ENCODE measurements at regions not wholly inside any gene's neighbourhood (a gene's known extent, or its start where the extent isn't known, plus 50 kb on each side); places are given as distances from the start of the nearest gene placed in this dataset.

DNA sequence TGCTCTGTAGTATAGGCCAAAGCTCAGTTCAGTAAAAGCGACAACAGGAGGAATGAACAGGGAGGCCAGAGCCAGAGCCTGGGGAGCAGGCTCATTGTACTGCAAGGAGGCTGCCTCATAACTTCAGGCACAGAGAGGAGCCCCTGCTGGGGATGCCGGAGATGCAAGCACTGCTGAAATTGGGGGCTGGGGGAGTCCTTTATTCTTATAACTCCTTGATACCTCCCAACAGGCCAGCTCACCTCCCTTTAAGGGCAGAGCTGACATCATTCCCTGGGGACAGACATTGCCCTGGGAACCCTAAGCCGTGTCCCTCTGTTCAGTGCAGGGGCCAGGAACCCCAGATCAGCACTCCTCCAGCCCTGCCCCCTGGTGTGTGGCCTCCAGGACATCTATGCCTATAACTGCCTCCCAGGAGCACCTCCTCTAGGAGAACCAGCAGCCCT, 83.8 kb upstream of the MRPS22 start:
- TF ChIP-seq, protein P1, sequence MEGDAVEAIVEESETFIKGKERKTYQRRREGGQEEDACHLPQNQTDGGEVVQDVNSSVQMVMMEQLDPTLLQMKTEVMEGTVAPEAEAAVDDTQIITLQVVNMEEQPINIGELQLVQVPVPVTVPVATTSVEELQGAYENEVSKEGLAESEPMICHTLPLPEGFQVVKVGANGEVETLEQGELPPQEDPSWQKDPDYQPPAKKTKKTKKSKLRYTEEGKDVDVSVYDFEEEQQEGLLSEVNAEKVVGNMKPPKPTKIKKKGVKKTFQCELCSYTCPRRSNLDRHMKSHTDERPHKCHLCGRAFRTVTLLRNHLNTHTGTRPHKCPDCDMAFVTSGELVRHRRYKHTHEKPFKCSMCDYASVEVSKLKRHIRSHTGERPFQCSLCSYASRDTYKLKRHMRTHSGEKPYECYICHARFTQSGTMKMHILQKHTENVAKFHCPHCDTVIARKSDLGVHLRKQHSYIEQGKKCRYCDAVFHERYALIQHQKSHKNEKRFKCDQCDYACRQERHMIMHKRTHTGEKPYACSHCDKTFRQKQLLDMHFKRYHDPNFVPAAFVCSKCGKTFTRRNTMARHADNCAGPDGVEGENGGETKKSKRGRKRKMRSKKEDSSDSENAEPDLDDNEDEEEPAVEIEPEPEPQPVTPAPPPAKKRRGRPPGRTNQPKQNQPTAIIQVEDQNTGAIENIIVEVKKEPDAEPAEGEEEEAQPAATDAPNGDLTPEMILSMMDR (conservative IDR thresholded peaks at IDR 0.05) = no peak
- no peak overlapping the region for H3K9ac ChIP-seq (ENCODE audit: extremely low read depth, insufficient read length, low read length)

More for the DNA sequence above, 83.8 kb upstream of the MRPS22 start:
- no peak overlapping the region for H3K4ac ChIP-seq (ENCODE audit: low read depth, low read length)
- H2BK5ac ChIP-seq (ENCODE audit: insufficient read length, low read length) = no peak overlapping the region
- Mint-ChIP-seq H3K9me3 (no peaks in the 10 kb centered on the region), H3K27me3 (ENCODE audit: low read depth) (peaks cover 12% of the 10 kb centered on the region), H3K4me1 (peaks cover 2 to 8% of the 10 kb centered on the region in 2 experiments; a peak in 2 of 4 replicates), H3K4me3 (no peak overlapping the region), H3K36me3 (ENCODE audit: insufficient read depth in 1 of 3, low read depth in 3 of 3) (no peaks in the 10 kb centered on the region), H3K27ac (no peak overlapping the region)
- no peaks in the 10 kb centered on the region for H3K79me1 ChIP-seq (ENCODE audit: insufficient read depth, low read depth, low read length, poor library complexity, severe bottlenecking)
- no peak overlapping the region for H2BK15ac ChIP-seq (ENCODE audit: low read depth, low read length)
- no peak overlapping the region for H2BK20ac ChIP-seq (ENCODE audit: low read depth, low read length, poor library complexity, severe bottlenecking)
- no CpG with 5 or more reads among the region's 3 CpGs for WGBS (ENCODE audit: extremely low coverage, insufficient read length, low lambda C conversion rate)
- H4K8ac ChIP-seq (replicated peaks; ENCODE audit: insufficient read length, low read depth, low read length) = no peak overlapping the region
- H4K5ac ChIP-seq (ENCODE audit: insufficient read length, low read depth, low read length) = no peak overlapping the region
- H4K91ac ChIP-seq (ENCODE audit: insufficient read length, low read depth, low read length) = no peak overlapping the region
- H2BK120ac ChIP-seq (ENCODE audit: low read depth, low read length, poor library complexity, severe bottlenecking) = no peak overlapping the region
- H2AFZ ChIP-seq (ENCODE audit: low read length) = no peak overlapping the region
- H3K4me2 ChIP-seq (ENCODE audit: insufficient read depth, insufficient read length, low read length) = no peak overlapping the region
- no peak overlapping the region for H3K27ac ChIP-seq (ENCODE audit: insufficient read length, low read depth, low read length)
- H3K18ac ChIP-seq (ENCODE audit: insufficient read length, low read depth, low read length) = no peak overlapping the region
- no peaks in the 10 kb centered on the region for H4K20me1 ChIP-seq (ENCODE audit: control insufficient read depth, insufficient read depth, insufficient read length)
- no peak for DNase-seq
- no peaks in the 10 kb centered on the region for H3K4me1 ChIP-seq (ENCODE audit: insufficient read depth, low read length)
- no peak overlapping the region for H3K23ac ChIP-seq (ENCODE audit: insufficient read length, low read depth, low read length)
- H3K14ac ChIP-seq (ENCODE audit: insufficient read depth, low read length) = no peak overlapping the region
- H3K56ac ChIP-seq (ENCODE audit: insufficient read length, low read depth, low read length) = no peak overlapping the region
- no peaks in the 10 kb centered on the region for H3K9me3 ChIP-seq (ENCODE audit: control insufficient read depth, low read depth, low read length)
- H2BK12ac ChIP-seq (ENCODE audit: insufficient read length, low read depth, low read length) = no peak overlapping the region
- no peak overlapping the region for H2AK5ac ChIP-seq (ENCODE audit: insufficient read length, low read length)
- H3K23me2 ChIP-seq (ENCODE audit: insufficient read length, low read depth, low read length, poor library complexity, severe bottlenecking) = no peaks in the 10 kb centered on the region
- H3T11ph ChIP-seq (ENCODE audit: low read length) = no peak overlapping the region
- H3K27me3 ChIP-seq (ENCODE audit: insufficient read depth, low read length) = no peaks in the 10 kb centered on the region
- H3K79me2 ChIP-seq (ENCODE audit: insufficient read depth, low read length) = no peaks in the 10 kb centered on the region
